MM.1S (cell line): ENCODE measurements at regions not wholly inside any gene's neighbourhood (a gene's known extent, or its start where the extent isn't known, plus 50 kb on each side); places are given as distances from the start of the nearest gene placed in this dataset.

Source experiments
- CTCF ChIP-seq: fragments of 300-600 bp; sonication (generic); IDR thresholded peaks from 2 replicates; pipeline ENCODE4 v1.5.1; 2016; ENCODE audit warnings: antibody characterized with exemption, low read length, mixed read lengths
- EZH2 ChIP-seq: fragments of 300-600 bp; sonication (generic); optimal IDR thresholded peaks from 2 replicates; pipeline ENCODE3; 2017; ENCODE audit warnings: low read depth, mild to moderate bottlenecking, antibody characterized with exemption, low read length, mixed read lengths
- EZH2phosphoT487 ChIP-seq: fragments of 300-600 bp; sonication (generic); IDR thresholded peaks from 2 replicates; pipeline ENCODE4 v1.6.1; 2018; ENCODE audit warnings: antibody characterized with exemption, low read length

- TF ChIP-seq CTCF (no peak), EZH2phosphoT487 (no peak), EZH2 (no peak)
Observed at GRCh38 chr13:40215747-40216146, 450.7 kb downstream of the FOXO1 start.
